OCI-LY7 (cell line): ENCODE measurements at regions not wholly inside any gene's neighbourhood (a gene's known extent, or its start where the extent isn't known, plus 50 kb on each side); places are given as distances from the start of the nearest gene placed in this dataset.

ENCODE experiments used
- EZH2phosphoT487 ChIP-seq: fragments of 200-600 bp; sonication (generic); IDR thresholded peaks from 2 replicates; pipeline ENCODE4 v1.6.1; 2018; ENCODE audit warnings: low read depth, borderline replicate concordance, mild to moderate bottlenecking, mixed run types, antibody characterized with exemption, low read length, moderate library complexity, mixed read lengths
- TF ChIP-seq, protein P1 (sequence below): fragments of 200-600 bp; sonication (generic); conservative IDR thresholded peaks from 2 replicates; pipeline ENCODE4 v1.5.1; 2014; ENCODE audit warnings: mild to moderate bottlenecking, antibody characterized with exemption, low read length, moderate library complexity, mixed read lengths

DNA sequence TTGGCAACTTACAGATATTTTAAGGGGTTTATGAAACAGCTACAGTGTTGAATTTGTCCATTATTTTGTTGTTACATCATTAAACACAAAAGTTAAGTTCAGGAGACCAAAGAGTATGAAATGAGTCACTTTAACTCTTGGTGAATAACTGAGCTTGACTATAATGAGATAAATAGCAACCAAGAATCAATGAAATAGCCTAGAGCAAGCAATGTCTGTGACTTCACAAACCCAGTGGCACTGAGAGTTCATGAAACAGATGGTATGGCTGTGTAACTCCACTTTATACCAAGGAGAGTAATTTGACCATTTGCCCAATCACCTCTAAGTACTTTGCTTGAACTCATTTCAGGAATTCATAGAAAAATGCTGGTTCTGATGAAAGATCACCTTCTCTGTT lies 169.6 kb upstream of the GADL1 start:
- TF ChIP-seq, protein P1, sequence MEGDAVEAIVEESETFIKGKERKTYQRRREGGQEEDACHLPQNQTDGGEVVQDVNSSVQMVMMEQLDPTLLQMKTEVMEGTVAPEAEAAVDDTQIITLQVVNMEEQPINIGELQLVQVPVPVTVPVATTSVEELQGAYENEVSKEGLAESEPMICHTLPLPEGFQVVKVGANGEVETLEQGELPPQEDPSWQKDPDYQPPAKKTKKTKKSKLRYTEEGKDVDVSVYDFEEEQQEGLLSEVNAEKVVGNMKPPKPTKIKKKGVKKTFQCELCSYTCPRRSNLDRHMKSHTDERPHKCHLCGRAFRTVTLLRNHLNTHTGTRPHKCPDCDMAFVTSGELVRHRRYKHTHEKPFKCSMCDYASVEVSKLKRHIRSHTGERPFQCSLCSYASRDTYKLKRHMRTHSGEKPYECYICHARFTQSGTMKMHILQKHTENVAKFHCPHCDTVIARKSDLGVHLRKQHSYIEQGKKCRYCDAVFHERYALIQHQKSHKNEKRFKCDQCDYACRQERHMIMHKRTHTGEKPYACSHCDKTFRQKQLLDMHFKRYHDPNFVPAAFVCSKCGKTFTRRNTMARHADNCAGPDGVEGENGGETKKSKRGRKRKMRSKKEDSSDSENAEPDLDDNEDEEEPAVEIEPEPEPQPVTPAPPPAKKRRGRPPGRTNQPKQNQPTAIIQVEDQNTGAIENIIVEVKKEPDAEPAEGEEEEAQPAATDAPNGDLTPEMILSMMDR, result no peak
- no peak for TF ChIP-seq EZH2phosphoT487
